K562 (cell line): ENCODE measurements at regions not wholly inside any gene's neighbourhood (a gene's known extent, or its start where the extent isn't known, plus 50 kb on each side); places are given as distances from the start of the nearest gene placed in this dataset.

Experiments
- BCL6 ChIP-seq: fragments of 250-450 bp; sonication (Bioruptor Pico); IDR thresholded peaks from 2 replicates; pipeline ENCODE4 v1.4.0; 2020
- CEBPB ChIP-seq: fragments of 450-650 bp; IDR thresholded peaks from 2 replicates; pipeline ENCODE4 v1.6.1; 2016; ENCODE audit warnings: missing genetic modification characterization, missing compliant biosample characterization
- ESRRA ChIP-seq: fragments of 450-650 bp; IDR thresholded peaks from 2 replicates; pipeline ENCODE4 v1.6.1; 2014; ENCODE audit warnings: low read depth, mild to moderate bottlenecking, moderate library complexity, borderline replicate concordance
- HNRNPH1 ChIP-seq: fragments of 200-400 bp; formaldehyde crosslinking; optimal IDR thresholded peaks from 2 replicates; pipeline ENCODE3; 2017; ENCODE audit warnings: low read depth, mild to moderate bottlenecking, low read length, moderate library complexity
- HNRNPLL ChIP-seq: fragments of 200-400 bp; formaldehyde crosslinking; IDR thresholded peaks from 2 replicates; pipeline ENCODE4 v1.6.1; 2017; ENCODE audit warnings: low read length, low read depth, mild to moderate bottlenecking; ENCODE audit not compliant: poor library complexity, severe bottlenecking
- JUN ChIP-seq, 2 experiments: sonication (generic) in 1 of 2; formaldehyde crosslinking in 1 of 2; IDR thresholded peaks; 2 replicates each; pipeline versions ENCODE4 v1.6.1 to v1.8.0; 2012 to 2022; ENCODE audit warnings: borderline replicate concordance in 2 of 2, mild to moderate bottlenecking in 2 of 2, improper control_type of control experiment in 1 of 2, low read depth in 1 of 2, low read length in 1 of 2, missing genetic modification reagents in 1 of 2
- KDM4B ChIP-seq, 2 experiments: fragments of 450-650 bp in 1 of 2; sonication (generic) in 1 of 2; IDR thresholded peaks; 2 replicates each; pipeline ENCODE4 v1.6.1; 2016 to 2017; ENCODE audit warnings: borderline replicate concordance in 2 of 2, antibody characterized with exemption in 1 of 2, low read depth in 1 of 2, mild to moderate bottlenecking in 1 of 2
- POLR2A ChIP-seq: fragments of 450-650 bp; conservative IDR thresholded peaks from 2 replicates; pipeline ENCODE4 v1.6.1; 2016
- POLR2AphosphoS5 ChIP-seq: IDR thresholded peaks from 2 replicates; pipeline ENCODE4 v1.6.1; 2011; ENCODE audit warnings: mild to moderate bottlenecking, low read depth, low read length, moderate library complexity; ENCODE audit not compliant: control insufficient read depth, insufficient read depth
- ZC3H11A ChIP-seq: IDR thresholded peaks from 2 replicates; pipeline ENCODE4 v1.6.1; 2012; ENCODE audit warnings: low read depth, low read length, improper control_type of control experiment
- ZNF75A ChIP-seq: fragments of 450-650 bp; formaldehyde crosslinking; IDR thresholded peaks from 2 replicates; pipeline ENCODE4 v1.4.0; 2020; ENCODE audit warnings: mild to moderate bottlenecking
- TF ChIP-seq, protein P1 (sequence below), 2 experiments: fragments of 450-650 bp in 1 of 2; sonication (generic) in 1 of 2; formaldehyde crosslinking; conservative IDR thresholded peaks; 2 replicates each; pipeline versions ENCODE4 v1.4.0 to v1.8.1; 2020 to 2022; ENCODE audit warnings: mild to moderate bottlenecking in 1 of 2, missing genetic modification reagents in 1 of 2
- TF ChIP-seq, protein P2 (sequence below), 2 experiments: IDR thresholded peaks; 2 replicates each; pipeline ENCODE4 v1.6.1; 2012; ENCODE audit warnings: improper control_type of control experiment in 2 of 2, low read depth in 2 of 2, low read length in 2 of 2, borderline replicate concordance in 1 of 2

DNA sequence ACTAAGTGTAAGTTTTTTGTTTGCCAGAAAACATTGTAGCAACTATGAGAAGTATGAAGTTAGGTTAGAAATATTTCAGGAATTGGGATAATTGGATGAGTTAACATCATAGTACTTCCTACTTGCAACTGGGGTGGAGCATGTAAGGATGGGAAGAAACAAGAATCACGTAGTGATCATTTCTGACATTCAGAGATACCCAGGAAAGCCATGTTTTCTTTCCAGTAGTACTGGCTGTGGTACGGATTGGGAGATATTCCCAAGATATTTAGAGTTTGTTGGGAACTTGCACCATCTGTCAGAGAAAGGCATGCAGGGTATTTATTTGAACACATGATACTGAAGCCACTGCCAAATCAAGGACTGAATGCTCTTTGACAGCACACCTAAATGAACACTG is 87.6 kb upstream of the SLC4A4 start:
- no peak for TF ChIP-seq HNRNPH1
- TF ChIP-seq JUN (IDR thresholded peaks at IDR 0.05; ENCODE audit: borderline replicate concordance, low read depth, low read length), result no peak
- TF ChIP-seq JUN (CRISPR knock-in tag; IDR thresholded peaks at IDR 0.05; ENCODE audit: borderline replicate concordance), result no peak
- TF ChIP-seq KDM4B (IDR thresholded peaks at IDR 0.05; ENCODE audit: borderline replicate concordance in 2 of 2, low read depth in 1 of 2), result no peak
- no peak for TF ChIP-seq CEBPB
- TF ChIP-seq ZC3H11A, result no peak
- no peak for TF ChIP-seq ESRRA
- TF ChIP-seq, protein P1, sequence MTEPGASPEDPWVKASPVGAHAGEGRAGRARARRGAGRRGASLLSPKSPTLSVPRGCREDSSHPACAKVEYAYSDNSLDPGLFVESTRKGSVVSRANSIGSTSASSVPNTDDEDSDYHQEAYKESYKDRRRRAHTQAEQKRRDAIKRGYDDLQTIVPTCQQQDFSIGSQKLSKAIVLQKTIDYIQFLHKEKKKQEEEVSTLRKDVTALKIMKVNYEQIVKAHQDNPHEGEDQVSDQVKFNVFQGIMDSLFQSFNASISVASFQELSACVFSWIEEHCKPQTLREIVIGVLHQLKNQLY (CRISPR knock-in tag; conservative IDR thresholded peaks at IDR 0.05), result no peak
- no peak for TF ChIP-seq POLR2AphosphoS5
- no peak for TF ChIP-seq BCL6 (CRISPR knock-in tag)
- no peak for TF ChIP-seq POLR2A
- no peak for TF ChIP-seq HNRNPLL
- no peak for TF ChIP-seq ZNF75A (CRISPR knock-in tag)
- TF ChIP-seq, protein P2, sequence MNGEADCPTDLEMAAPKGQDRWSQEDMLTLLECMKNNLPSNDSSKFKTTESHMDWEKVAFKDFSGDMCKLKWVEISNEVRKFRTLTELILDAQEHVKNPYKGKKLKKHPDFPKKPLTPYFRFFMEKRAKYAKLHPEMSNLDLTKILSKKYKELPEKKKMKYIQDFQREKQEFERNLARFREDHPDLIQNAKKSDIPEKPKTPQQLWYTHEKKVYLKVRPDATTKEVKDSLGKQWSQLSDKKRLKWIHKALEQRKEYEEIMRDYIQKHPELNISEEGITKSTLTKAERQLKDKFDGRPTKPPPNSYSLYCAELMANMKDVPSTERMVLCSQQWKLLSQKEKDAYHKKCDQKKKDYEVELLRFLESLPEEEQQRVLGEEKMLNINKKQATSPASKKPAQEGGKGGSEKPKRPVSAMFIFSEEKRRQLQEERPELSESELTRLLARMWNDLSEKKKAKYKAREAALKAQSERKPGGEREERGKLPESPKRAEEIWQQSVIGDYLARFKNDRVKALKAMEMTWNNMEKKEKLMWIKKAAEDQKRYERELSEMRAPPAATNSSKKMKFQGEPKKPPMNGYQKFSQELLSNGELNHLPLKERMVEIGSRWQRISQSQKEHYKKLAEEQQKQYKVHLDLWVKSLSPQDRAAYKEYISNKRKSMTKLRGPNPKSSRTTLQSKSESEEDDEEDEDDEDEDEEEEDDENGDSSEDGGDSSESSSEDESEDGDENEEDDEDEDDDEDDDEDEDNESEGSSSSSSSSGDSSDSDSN (IDR thresholded peaks at IDR 0.05; ENCODE audit: borderline replicate concordance in 1 of 2, low read depth in 2 of 2, low read length in 2 of 2), result no peak
